Gastroesophageal sphincter (tissue), 3 donors: ENCODE measurements at regions not wholly inside any gene's neighbourhood (a gene's known extent, or its start where the extent isn't known, plus 50 kb on each side); places are given as distances from the start of the nearest gene placed in this dataset.

Experiments used
- CTCF ChIP-seq, 4 experiments: fragments of 200-600 bp in 2 of 4; fragments of 450-650 bp in 2 of 4; sonication (generic) in 1 of 4; IDR thresholded peaks; one replicate each; pipeline ENCODE4 v1.5.1; 2017 to 2019; ENCODE audit warnings: antibody characterized with exemption in 4 of 4, mild to moderate bottlenecking in 2 of 4, moderate library complexity in 2 of 4
- POLR2A ChIP-seq, 2 donors: fragments of 450-650 bp; IDR thresholded peaks; one replicate each; pipeline ENCODE4 v1.6.1; 2017; ENCODE audit warnings: antibody characterized with exemption in 2 of 2, mild to moderate bottlenecking in 2 of 2, moderate library complexity in 1 of 2
- POLR2AphosphoS5 ChIP-seq: sonication (generic); formaldehyde crosslinking; IDR thresholded peaks from one replicate; pipeline ENCODE4 v1.6.1; 2017; ENCODE audit warnings: antibody characterized with exemption

GRCh38 chr15:39290711-39291435 lies 290.0 kb upstream of the THBS1 start:
- TF ChIP-seq POLR2A (IDR thresholded peaks at IDR 0.05) (no peak), CTCF (IDR thresholded peaks at IDR 0.05) (no peak), POLR2AphosphoS5 (no peak)
